K562 (cell line): ENCODE measurements at regions not wholly inside any gene's neighbourhood (a gene's known extent, or its start where the extent isn't known, plus 50 kb on each side); places are given as distances from the start of the nearest gene placed in this dataset.

Experiments used
- CTCF ChIP-seq, 3 experiments: IDR thresholded peaks in 2 of 3; conservative IDR thresholded peaks in 1 of 3; 2 replicates each; pipeline ENCODE4 v1.5.1; 2011 to 2012; ENCODE audit warnings: low read length in 3 of 3, mild to moderate bottlenecking in 3 of 3, control low read depth in 2 of 3, improper control_type of control experiment in 1 of 3, inconsistent platforms in 1 of 3, low read depth in 1 of 3, mixed read lengths in 1 of 3, moderate library complexity in 1 of 3; ENCODE audit not compliant: insufficient read depth in 2 of 3
- ESRRA ChIP-seq: fragments of 450-650 bp; IDR thresholded peaks from 2 replicates; pipeline ENCODE4 v1.6.1; 2014; ENCODE audit warnings: low read depth, mild to moderate bottlenecking, moderate library complexity, borderline replicate concordance
- ID3 ChIP-seq, 2 experiments: fragments of 250-450 bp in 1 of 2; fragments of 450-650 bp in 1 of 2; sonication (Bioruptor Pico) in 1 of 2; IDR thresholded peaks; 2 replicates each; pipeline versions ENCODE4 v1.6.1 to v1.8.0; 2016 to 2021; ENCODE audit warnings: mild to moderate bottlenecking in 2 of 2, moderate library complexity in 2 of 2, missing compliant biosample characterization in 1 of 2, missing genetic modification characterization in 1 of 2
- MNT ChIP-seq, 2 experiments: fragments of 450-650 bp; conservative IDR thresholded peaks; 2 replicates each; pipeline ENCODE4 v1.6.1; 2017; ENCODE audit warnings: mild to moderate bottlenecking in 2 of 2, moderate library complexity in 2 of 2
- THAP12 ChIP-seq: fragments of 250-450 bp; sonication (Bioruptor Pico); IDR thresholded peaks from 2 replicates; pipeline ENCODE4 v1.9.0; 2021; ENCODE audit warnings: mild to moderate bottlenecking, inconsistent platforms
- ZNF512 ChIP-seq: IDR thresholded peaks from 2 replicates; pipeline ENCODE4 v1.6.1; 2016; ENCODE audit warnings: missing genetic modification characterization, missing compliant biosample characterization
- ZNF551 ChIP-seq: fragments of 250-450 bp; sonication (Bioruptor Pico); IDR thresholded peaks from 2 replicates; pipeline ENCODE4 v1.5.0; 2021; ENCODE audit warnings: mild to moderate bottlenecking, moderate library complexity

- no peak for TF ChIP-seq MNT (conservative IDR thresholded peaks at IDR 0.05)
- no peak for TF ChIP-seq THAP12
- TF ChIP-seq CTCF (IDR thresholded peaks at IDR 0.05 in 2 of 3, conservative IDR thresholded peaks at IDR 0.05 in 1 of 3; ENCODE audit: insufficient read depth in 2 of 3, low read depth in 1 of 3, low read length in 3 of 3), result no peak
- no peak for TF ChIP-seq ESRRA
- no peak for TF ChIP-seq ZNF512
- TF ChIP-seq ID3 (CRISPR knock-in tag; IDR thresholded peaks at IDR 0.05), result no peak
- no peak for TF ChIP-seq ID3 (tag; IDR thresholded peaks at IDR 0.05)
- TF ChIP-seq ZNF551 (CRISPR knock-in tag), result no peak
- TF ChIP-seq, all 486 proteins: peak for 0
Observed at GRCh38 chr5:40406741-40407211, 272.9 kb upstream of the PTGER4 start (continued).
